GM12865 (cell line): ENCODE measurements at regions not wholly inside any gene's neighbourhood (a gene's known extent, or its start where the extent isn't known, plus 50 kb on each side); places are given as distances from the start of the nearest gene placed in this dataset.

Experiments
- DNase-seq: peaks from one replicate; pipeline ENCODE4 v3.0.0; 2010; ENCODE audit warnings: low read depth
- H3K4me3 ChIP-seq: 2 replicates; pipeline ENCODE4 v1.5.1; 2011; ENCODE audit warnings: mild to moderate bottlenecking, low read depth, low read length, control low read depth
- TF ChIP-seq, protein P1 (sequence below): IDR thresholded peaks from 2 replicates; pipeline ENCODE4 v1.5.1; 2011; ENCODE audit warnings: low read length, control low read depth, low read depth, inconsistent platforms; ENCODE audit not compliant: insufficient read depth; ENCODE audit errors: missing control alignments

- TF ChIP-seq, protein P1, sequence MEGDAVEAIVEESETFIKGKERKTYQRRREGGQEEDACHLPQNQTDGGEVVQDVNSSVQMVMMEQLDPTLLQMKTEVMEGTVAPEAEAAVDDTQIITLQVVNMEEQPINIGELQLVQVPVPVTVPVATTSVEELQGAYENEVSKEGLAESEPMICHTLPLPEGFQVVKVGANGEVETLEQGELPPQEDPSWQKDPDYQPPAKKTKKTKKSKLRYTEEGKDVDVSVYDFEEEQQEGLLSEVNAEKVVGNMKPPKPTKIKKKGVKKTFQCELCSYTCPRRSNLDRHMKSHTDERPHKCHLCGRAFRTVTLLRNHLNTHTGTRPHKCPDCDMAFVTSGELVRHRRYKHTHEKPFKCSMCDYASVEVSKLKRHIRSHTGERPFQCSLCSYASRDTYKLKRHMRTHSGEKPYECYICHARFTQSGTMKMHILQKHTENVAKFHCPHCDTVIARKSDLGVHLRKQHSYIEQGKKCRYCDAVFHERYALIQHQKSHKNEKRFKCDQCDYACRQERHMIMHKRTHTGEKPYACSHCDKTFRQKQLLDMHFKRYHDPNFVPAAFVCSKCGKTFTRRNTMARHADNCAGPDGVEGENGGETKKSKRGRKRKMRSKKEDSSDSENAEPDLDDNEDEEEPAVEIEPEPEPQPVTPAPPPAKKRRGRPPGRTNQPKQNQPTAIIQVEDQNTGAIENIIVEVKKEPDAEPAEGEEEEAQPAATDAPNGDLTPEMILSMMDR: no peak
- DNase-seq: no peak
Observed at GRCh38 chr1:83671586-83671985, 327.3 kb downstream of the TTLL7 start.

DNA sequence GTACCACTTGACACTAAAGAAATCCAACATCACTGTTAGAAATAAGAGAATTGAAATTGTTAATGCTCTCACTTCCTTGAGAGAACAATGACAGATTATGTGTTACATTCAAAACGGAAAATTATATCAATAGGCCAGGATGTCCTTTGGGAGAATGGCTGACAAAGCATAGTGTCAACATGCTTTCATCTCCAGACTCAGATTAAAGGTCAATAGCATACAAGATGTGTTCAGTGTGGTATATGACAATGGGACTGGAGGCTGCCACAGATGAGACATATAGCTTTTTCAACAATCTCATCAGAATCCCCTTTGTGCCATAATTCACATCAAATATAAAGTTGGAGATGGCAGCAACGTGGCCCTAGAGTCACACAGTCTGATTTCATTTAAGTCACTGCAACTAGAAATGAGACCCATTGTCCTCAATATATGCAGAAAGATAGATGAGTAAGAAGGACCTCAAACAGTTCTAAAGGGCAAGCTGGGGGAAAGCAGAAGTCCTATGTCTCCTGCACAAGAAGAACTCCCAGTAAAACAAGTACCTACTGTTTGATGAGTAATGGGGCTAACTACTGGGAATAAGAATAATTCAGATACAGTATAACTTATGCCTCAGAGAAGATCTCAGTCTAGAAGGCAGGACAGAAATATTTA lies 327.9 kb downstream of the TTLL7 start:
- TF ChIP-seq, protein P1: no peak
- no peak for DNase-seq

More at GRCh38 chr1:83671586-83671985, 327.3 kb downstream of the TTLL7 start:
- no peak overlapping the region for H3K4me3 ChIP-seq

GRCh38 chr1:83641796-83642443 lies 357.0 kb downstream of the TTLL7 start:
- TF ChIP-seq, protein P1: no peak
- no peak for DNase-seq
- no peak overlapping the region for H3K4me3 ChIP-seq

More for the DNA sequence above, 327.9 kb downstream of the TTLL7 start:
- H3K4me3 ChIP-seq: no peak overlapping the region

DNA sequence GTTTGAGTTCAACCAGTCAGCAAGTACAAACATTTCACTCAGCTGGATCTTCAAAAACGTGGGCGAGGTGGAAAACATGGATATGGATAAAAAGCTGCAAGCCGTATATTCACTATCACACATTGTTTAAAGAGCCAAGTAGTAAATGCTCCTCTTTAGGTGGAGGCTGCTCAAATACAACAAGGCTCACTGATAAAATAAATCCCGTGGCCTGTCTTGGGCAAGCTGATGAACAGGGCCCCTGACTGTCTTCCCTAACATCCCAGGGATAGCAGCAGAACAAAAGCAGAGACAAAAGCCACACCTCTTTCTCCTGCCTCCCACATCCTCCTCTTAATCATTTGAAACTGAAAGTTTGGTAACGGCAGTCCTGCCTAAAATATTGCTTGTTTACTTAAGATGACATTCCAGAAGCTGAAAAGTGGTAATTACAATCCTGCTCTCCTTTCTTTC lies 357.7 kb downstream of the TTLL7 start:
- TF ChIP-seq, protein P1: no peak
- DNase-seq: no peak
- no peak overlapping the region for H3K4me3 ChIP-seq

DNA sequence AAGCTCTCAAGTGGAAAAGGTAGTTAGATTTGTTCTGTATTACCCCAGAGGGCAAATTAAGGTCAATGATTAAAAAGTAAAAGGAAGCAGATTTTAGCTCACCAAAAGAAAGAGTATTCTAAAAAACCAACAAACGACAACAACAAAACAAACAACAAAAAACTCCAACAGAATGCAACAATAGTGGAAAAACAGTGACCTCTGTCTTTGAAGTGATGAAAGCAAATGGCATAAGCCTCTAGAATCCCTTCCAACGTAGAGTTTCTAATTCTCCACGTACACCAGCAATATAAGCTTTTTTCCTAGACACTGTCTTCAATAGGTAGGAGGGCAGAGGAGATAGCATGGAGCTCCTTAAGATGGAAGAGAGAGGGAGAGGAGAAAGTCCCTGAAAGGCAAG lies 359.1 kb downstream of the TTLL7 start:
- TF ChIP-seq, protein P1: no peak

DNA sequence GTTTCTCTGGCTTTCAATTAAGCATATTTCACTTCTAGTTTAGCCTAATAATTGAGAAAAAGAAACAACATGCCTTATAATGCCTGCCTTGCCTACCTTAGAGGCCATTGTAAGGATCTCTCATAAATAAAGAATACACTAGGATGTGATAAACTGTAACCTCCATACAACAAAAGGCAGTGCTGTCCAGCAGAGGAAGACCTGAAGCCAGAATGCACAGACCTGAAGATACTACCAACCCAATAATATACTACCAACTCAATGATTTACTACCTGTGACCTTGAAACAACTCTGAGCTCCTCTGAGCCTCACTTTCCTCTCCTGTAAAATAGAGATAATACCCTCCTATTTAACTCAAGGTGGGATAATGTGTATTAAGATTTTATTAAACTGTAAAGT lies 361.3 kb downstream of the TTLL7 start:
- TF ChIP-seq, protein P1: no peak
- H3K4me3 ChIP-seq: no peak overlapping the region
- no peak for DNase-seq

More for the DNA sequence above, 359.1 kb downstream of the TTLL7 start:
- DNase-seq: no peak
- H3K4me3 ChIP-seq: no peak overlapping the region

DNA sequence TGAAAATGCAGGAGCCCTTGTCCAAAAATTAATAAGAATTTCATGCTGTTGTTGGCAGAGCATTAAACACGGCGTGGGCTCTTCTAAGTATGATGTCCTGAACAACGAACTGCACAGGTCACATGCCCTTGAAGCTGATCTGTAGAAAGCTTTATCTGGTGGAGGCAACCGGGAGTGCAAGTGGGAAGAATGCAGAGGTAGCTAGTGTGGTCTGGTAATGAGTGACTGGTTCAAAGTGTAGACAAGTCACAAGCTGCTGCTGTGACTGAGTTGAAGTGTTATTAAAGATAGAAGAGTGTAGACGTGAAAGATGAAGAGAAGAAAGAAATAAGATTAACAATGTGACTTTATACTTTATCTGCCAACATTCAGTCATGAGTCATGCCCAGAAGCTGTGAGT lies 361.9 kb downstream of the TTLL7 start:
- TF ChIP-seq, protein P1: no peak

More for the DNA sequence above, 361.9 kb downstream of the TTLL7 start:
- H3K4me3 ChIP-seq: no peak overlapping the region
- no peak for DNase-seq
